Stomach smooth muscle (tissue), 2 donors: ENCODE measurements at regions not wholly inside any gene's neighbourhood (a gene's known extent, or its start where the extent isn't known, plus 50 kb on each side); places are given as distances from the start of the nearest gene placed in this dataset.

Experiments used
- H3K27ac ChIP-seq: one replicate; pipeline ENCODE4 v1.7.0; 2013; ENCODE audit warnings: mild to moderate bottlenecking, low read length, inconsistent platforms
- H3K27me3 ChIP-seq, 2 donors: one replicate each; pipeline ENCODE4 v1.7.0; 2013; ENCODE audit warnings: low read length in 2 of 2; ENCODE audit not compliant: insufficient read depth in 2 of 2, control insufficient read depth in 1 of 2
- H3K36me3 ChIP-seq, 2 donors: one replicate each; pipeline ENCODE4 v1.7.0; 2013; ENCODE audit warnings: low read length in 2 of 2; ENCODE audit not compliant: control insufficient read depth in 2 of 2, insufficient read depth in 2 of 2
- H3K4me1 ChIP-seq: one replicate; pipeline ENCODE4 v1.7.0; 2013; ENCODE audit warnings: low read length; ENCODE audit not compliant: control insufficient read depth, insufficient read depth
- H3K4me3 ChIP-seq, 2 donors: one replicate each; pipeline ENCODE4 v1.7.0; 2013; ENCODE audit warnings: low read length in 2 of 2
- H3K9ac ChIP-seq, 2 donors: one replicate each; pipeline ENCODE4 v1.7.0; 2013; ENCODE audit warnings: low read length in 2 of 2, mild to moderate bottlenecking in 1 of 2
- H3K9me3 ChIP-seq, 2 donors: one replicate each; pipeline ENCODE4 v1.7.0; 2013; ENCODE audit warnings: low read length in 2 of 2; ENCODE audit not compliant: control insufficient read depth in 2 of 2
- donor health status: healthy.
- donor health status: Pancreatic carcinoma.

- Histone ChIP-seq H3K4me1 (no peaks in the 10 kb centered on the region), H3K4me3 (no peak overlapping the region), H3K27ac (no peak overlapping the region), H3K27me3 (no peaks in the 10 kb centered on the region), H3K9me3 (no peaks in the 10 kb centered on the region), H3K36me3 (no peaks in the 10 kb centered on the region), H3K9ac (no peak overlapping the region)
Measured at GRCh38 chr4:111020476-111020875, 397.6 kb upstream of the PITX2 start.

GRCh38 chr4:111020961-111021360 is 398.1 kb upstream of the PITX2 start:
- H3K9ac ChIP-seq: no peak overlapping the region
- no peaks in the 10 kb centered on the region for H3K27me3 ChIP-seq
- no peaks in the 10 kb centered on the region for H3K36me3 ChIP-seq
- no peaks in the 10 kb centered on the region for H3K4me1 ChIP-seq
- H3K9me3 ChIP-seq: no peaks in the 10 kb centered on the region
- no peak overlapping the region for H3K4me3 ChIP-seq
- no peak overlapping the region for H3K27ac ChIP-seq

- H3K9ac ChIP-seq: no peak overlapping the region
- H3K4me1 ChIP-seq: no peaks in the 10 kb centered on the region
- H3K9me3 ChIP-seq: no peaks in the 10 kb centered on the region
- no peaks in the 10 kb centered on the region for H3K36me3 ChIP-seq
- no peaks in the 10 kb centered on the region for H3K27me3 ChIP-seq
- no peak overlapping the region for H3K4me3 ChIP-seq
- H3K27ac ChIP-seq: no peak overlapping the region
Measured at GRCh38 chr4:111022758-111023157, 399.9 kb upstream of the PITX2 start.

GRCh38 chr4:111027526-111027925 is 404.6 kb upstream of the PITX2 start:
- H3K4me3 ChIP-seq: no peak overlapping the region
- no peaks in the 10 kb centered on the region for H3K27me3 ChIP-seq
- H3K4me1 ChIP-seq: no peaks in the 10 kb centered on the region
- no peak overlapping the region for H3K9ac ChIP-seq
- H3K36me3 ChIP-seq: no peaks in the 10 kb centered on the region
- H3K9me3 ChIP-seq: no peaks in the 10 kb centered on the region
- H3K27ac ChIP-seq: no peak overlapping the region

- no peaks in the 10 kb centered on the region for H3K27me3 ChIP-seq
- no peaks in the 10 kb centered on the region for H3K9me3 ChIP-seq
- no peak overlapping the region for H3K9ac ChIP-seq
- H3K27ac ChIP-seq: no peak overlapping the region
- no peak overlapping the region for H3K4me3 ChIP-seq
- H3K4me1 ChIP-seq: no peaks in the 10 kb centered on the region
- H3K36me3 ChIP-seq: no peaks in the 10 kb centered on the region
Measured at GRCh38 chr4:111028795-111029194, 405.9 kb upstream of the PITX2 start.

- Histone ChIP-seq H3K9ac (no peak overlapping the region), H3K4me3 (no peak overlapping the region), H3K36me3 (no peaks in the 10 kb centered on the region), H3K9me3 (no peaks in the 10 kb centered on the region), H3K27ac (no peak overlapping the region), H3K27me3 (no peaks in the 10 kb centered on the region), H3K4me1 (no peaks in the 10 kb centered on the region)
Measured at GRCh38 chr4:111031001-111031579, 408.2 kb upstream of the PITX2 start.

- H3K27me3 ChIP-seq: no peaks in the 10 kb centered on the region
- H3K9me3 ChIP-seq: no peaks in the 10 kb centered on the region
- no peak overlapping the region for H3K9ac ChIP-seq
- no peak overlapping the region for H3K4me3 ChIP-seq
- H3K27ac ChIP-seq: no peak overlapping the region
- no peaks in the 10 kb centered on the region for H3K36me3 ChIP-seq
- no peaks in the 10 kb centered on the region for H3K4me1 ChIP-seq
Measured at GRCh38 chr4:111031596-111031995, 408.7 kb upstream of the PITX2 start.

- H3K27ac ChIP-seq: no peak overlapping the region
- H3K4me1 ChIP-seq: no peaks in the 10 kb centered on the region
- no peaks in the 10 kb centered on the region for H3K27me3 ChIP-seq
- no peaks in the 10 kb centered on the region for H3K36me3 ChIP-seq
- no peaks in the 10 kb centered on the region for H3K9me3 ChIP-seq
- H3K9ac ChIP-seq: no peak overlapping the region
- no peak overlapping the region for H3K4me3 ChIP-seq
Measured at GRCh38 chr4:111037591-111038360, 414.9 kb upstream of the PITX2 start.

GRCh38 chr4:111040904-111041303 is 418.0 kb upstream of the PITX2 start:
- no peak overlapping the region for H3K9ac ChIP-seq
- H3K4me3 ChIP-seq: no peak overlapping the region

GRCh38 chr4:111043286-111043685 is 420.4 kb upstream of the PITX2 start:
- no peaks in the 10 kb centered on the region for H3K27me3 ChIP-seq
- H3K4me1 ChIP-seq: no peaks in the 10 kb centered on the region
- no peaks in the 10 kb centered on the region for H3K36me3 ChIP-seq
- no peaks in the 10 kb centered on the region for H3K9me3 ChIP-seq
- no peak overlapping the region for H3K27ac ChIP-seq
- no peak overlapping the region for H3K9ac ChIP-seq
- no peak overlapping the region for H3K4me3 ChIP-seq

More at GRCh38 chr4:111040904-111041303, 418.0 kb upstream of the PITX2 start:
- Histone ChIP-seq H3K27me3 (no peaks in the 10 kb centered on the region), H3K36me3 (no peaks in the 10 kb centered on the region), H3K27ac (no peak overlapping the region), H3K9me3 (no peaks in the 10 kb centered on the region), H3K4me1 (no peaks in the 10 kb centered on the region)

- Histone ChIP-seq H3K27ac (no peak overlapping the region), H3K27me3 (no peaks in the 10 kb centered on the region), H3K4me3 (no peak overlapping the region), H3K9me3 (no peaks in the 10 kb centered on the region), H3K9ac (no peak overlapping the region), H3K4me1 (no peaks in the 10 kb centered on the region), H3K36me3 (no peaks in the 10 kb centered on the region)
Measured at GRCh38 chr4:111045992-111046391, 423.1 kb upstream of the PITX2 start.
